SU-DHL-6 (cell line): ENCODE measurements at regions not wholly inside any gene's neighbourhood (a gene's known extent, or its start where the extent isn't known, plus 50 kb on each side); places are given as distances from the start of the nearest gene placed in this dataset.

Experiments used
- CTCF ChIP-seq: fragments of 200-600 bp; sonication (generic); IDR thresholded peaks from one replicate; pipeline ENCODE4 v1.5.1; 2017; ENCODE audit warnings: antibody characterized with exemption, mild to moderate bottlenecking, low read length, moderate library complexity; ENCODE audit not compliant: insufficient read depth, poor library complexity, severe bottlenecking
- EZH2phosphoT487 ChIP-seq: fragments of 200-600 bp; sonication (generic), shearing (Covaris generic); conservative IDR thresholded peaks from 2 replicates; pipeline ENCODE4 v1.6.1; 2018; ENCODE audit warnings: mild to moderate bottlenecking, antibody characterized with exemption, low read length, moderate library complexity, mixed read lengths

GRCh38 chr6:133757335-133757734 lies 131.6 kb upstream of the TCF21 start:
- no peak for TF ChIP-seq CTCF
- no peak for TF ChIP-seq EZH2phosphoT487
